Neural cell (in vitro differentiated cells): ENCODE measurements at regions not wholly inside any gene's neighbourhood (a gene's known extent, or its start where the extent isn't known, plus 50 kb on each side); places are given as distances from the start of the nearest gene placed in this dataset.

Experiments
- H2AFZ ChIP-seq: fragments of 200-600, 300-800 bp; sonication (generic), shearing (Covaris generic); 2 replicates; pipeline ENCODE4 v1.6.0; 2014; ENCODE audit warnings: low read depth, mild to moderate bottlenecking, antibody characterized with exemption, low read length, moderate library complexity
- H3F3A ChIP-seq: fragments of 200-600 bp; shearing (Covaris generic); 2 replicates; pipeline ENCODE4 v1.6.1; 2016; ENCODE audit warnings: mild to moderate bottlenecking, moderate library complexity, mixed read lengths, antibody characterized with exemption, low read length; ENCODE audit not compliant: insufficient read depth, poor library complexity, severe bottlenecking
- H3K27ac ChIP-seq: fragments of 200-600, 300-800 bp; sonication (generic), shearing (Covaris generic); 2 replicates; pipeline ENCODE4 v1.5.1; 2014; ENCODE audit warnings: mild to moderate bottlenecking, low read length, moderate library complexity
- H3K27me3 ChIP-seq: fragments of 300-800, 200-600 bp; sonication (generic), shearing (Covaris generic); 2 replicates; pipeline ENCODE4 v1.6.0; 2014; ENCODE audit warnings: mild to moderate bottlenecking, low read depth, low read length, moderate library complexity; ENCODE audit not compliant: insufficient read depth
- H3K36me3 ChIP-seq: fragments of 300-800, 200-600 bp; sonication (generic), shearing (Covaris generic); 2 replicates; pipeline ENCODE4 v1.5.1; 2014; ENCODE audit warnings: mild to moderate bottlenecking, antibody characterized with exemption, low read length, moderate library complexity; ENCODE audit not compliant: insufficient read depth
- H3K4me2 ChIP-seq: fragments of 300-800, 200-600 bp; sonication (generic), shearing (Covaris generic); 2 replicates; pipeline ENCODE4 v1.6.0; 2014; ENCODE audit warnings: mild to moderate bottlenecking, low read length
- H3K4me3 ChIP-seq: fragments of 300-800, 200-600 bp; sonication (generic), shearing (Covaris generic); 2 replicates; pipeline ENCODE4 v1.5.1; 2014; ENCODE audit warnings: mild to moderate bottlenecking, low read length, moderate library complexity
- H3K79me2 ChIP-seq: fragments of 200-600 bp; shearing (Covaris generic); replicated peaks from 2 replicates; pipeline ENCODE4 v1.6.0; 2014; ENCODE audit warnings: mild to moderate bottlenecking, low read length, moderate library complexity; ENCODE audit not compliant: insufficient read depth
- H3K9ac ChIP-seq: fragments of 300-800, 200-600 bp; sonication (generic), shearing (Covaris generic); 2 replicates; pipeline ENCODE4 v1.6.1; 2016; ENCODE audit warnings: mild to moderate bottlenecking, low read length, mixed read lengths
- H3K9me2 ChIP-seq: fragments of 200-600 bp; shearing (Covaris generic); 2 replicates; pipeline ENCODE4 v1.6.1; 2016; ENCODE audit warnings: mild to moderate bottlenecking, low read length, mixed read lengths; ENCODE audit not compliant: insufficient read depth
- H3K9me3 ChIP-seq: fragments of 200-600, 300-800 bp; sonication (generic), shearing (Covaris generic); 2 replicates; pipeline ENCODE4 v1.6.1; 2016; ENCODE audit warnings: mild to moderate bottlenecking, mixed run types, low read length, moderate library complexity, mixed read lengths
- H4K20me1 ChIP-seq: fragments of 200-600 bp; shearing (Covaris generic); 2 replicates; pipeline ENCODE4 v1.6.1; 2016; ENCODE audit warnings: mild to moderate bottlenecking, mixed run types; ENCODE audit not compliant: insufficient read depth
- CTCF ChIP-seq: fragments of 450-650 bp; IDR thresholded peaks from 2 replicates; pipeline ENCODE4 v1.5.1; 2014; ENCODE audit warnings: antibody characterized with exemption, mild to moderate bottlenecking, moderate library complexity; ENCODE audit not compliant: poor library complexity, severe bottlenecking
- EP300 ChIP-seq: fragments of 450-650 bp; conservative IDR thresholded peaks from 2 replicates; pipeline ENCODE4 v1.6.1; 2014; ENCODE audit warnings: antibody characterized with exemption, mild to moderate bottlenecking, moderate library complexity; ENCODE audit not compliant: poor library complexity, severe bottlenecking
- EZH2 ChIP-seq: fragments of 200-600, 300-800 bp; shearing (Covaris generic), sonication (generic); IDR thresholded peaks from 2 replicates; pipeline ENCODE4 v1.6.1; 2014; ENCODE audit warnings: antibody characterized with exemption, low read length, borderline replicate concordance, mild to moderate bottlenecking; ENCODE audit not compliant: insufficient read depth, poor library complexity, severe bottlenecking
- MXI1 ChIP-seq: fragments of 450-650 bp; conservative IDR thresholded peaks from 2 replicates; pipeline ENCODE4 v1.6.1; 2014; ENCODE audit warnings: antibody characterized with exemption, mild to moderate bottlenecking; ENCODE audit not compliant: poor library complexity, severe bottlenecking
- POLR2AphosphoS5 ChIP-seq: IDR thresholded peaks from 2 replicates; pipeline ENCODE4 v1.6.1; 2012
- RAD21 ChIP-seq: fragments of 450-650 bp; conservative IDR thresholded peaks from 2 replicates; pipeline ENCODE4 v1.6.1; 2014; ENCODE audit warnings: antibody characterized with exemption, mild to moderate bottlenecking, moderate library complexity
- REST ChIP-seq: IDR thresholded peaks from 2 replicates; pipeline ENCODE4 v1.6.1; 2012; ENCODE audit warnings: borderline replicate concordance
- SMC3 ChIP-seq: fragments of 450-650 bp; conservative IDR thresholded peaks from 2 replicates; pipeline ENCODE4 v1.6.1; 2014; ENCODE audit warnings: antibody characterized with exemption, mild to moderate bottlenecking, moderate library complexity; ENCODE audit not compliant: poor library complexity
- TAF1 ChIP-seq: IDR thresholded peaks from 2 replicates; pipeline ENCODE4 v1.6.1; 2012; ENCODE audit warnings: low read depth

- H2AFZ ChIP-seq = no peak overlapping the region
- H3K4me2 ChIP-seq = no peak overlapping the region
- no peaks in the 10 kb centered on the region for H3K27me3 ChIP-seq
- no peaks in the 10 kb centered on the region for H3K36me3 ChIP-seq
- H3K9me3 ChIP-seq = no peaks in the 10 kb centered on the region
- no peak overlapping the region for H3K27ac ChIP-seq
- TF ChIP-seq EP300 (no peak), TAF1 (no peak), POLR2AphosphoS5 (no peak), EZH2 (no peak), SMC3 (no peak), CTCF (no peak), RAD21 (no peak), MXI1 (no peak), REST (no peak)
- no peaks in the 10 kb centered on the region for H3F3A ChIP-seq
- H3K9ac ChIP-seq = no peak overlapping the region
- H3K9me2 ChIP-seq = no peaks in the 10 kb centered on the region
- no peaks in the 10 kb centered on the region for H4K20me1 ChIP-seq
- H3K4me3 ChIP-seq = no peak overlapping the region
- no peaks in the 10 kb centered on the region for H3K79me2 ChIP-seq
Measured at GRCh38 chr6:137750297-137750696, 116.8 kb upstream of the TNFAIP3 start.

- no peaks in the 10 kb centered on the region for H3K9me3 ChIP-seq
- no peaks in the 10 kb centered on the region for H3F3A ChIP-seq
- H3K27ac ChIP-seq = no peak overlapping the region
- H3K27me3 ChIP-seq = no peaks in the 10 kb centered on the region
- no peak overlapping the region for H3K9ac ChIP-seq
- no peak overlapping the region for H3K4me3 ChIP-seq
- TF ChIP-seq MXI1 (no peak), POLR2AphosphoS5 (no peak), EZH2 (no peak), EP300 (no peak), REST (no peak), TAF1 (no peak), SMC3 (no peak)
- H4K20me1 ChIP-seq = no peaks in the 10 kb centered on the region
- no peaks in the 10 kb centered on the region for H3K36me3 ChIP-seq
- H3K9me2 ChIP-seq = no peaks in the 10 kb centered on the region
- H3K4me2 ChIP-seq = no peak overlapping the region
- H3K79me2 ChIP-seq = no peaks in the 10 kb centered on the region
- H2AFZ ChIP-seq = no peak overlapping the region
Measured at GRCh38 chr6:137751768-137752560, 115.1 kb upstream of the TNFAIP3 start.
